ENCODE measurements at regions not wholly inside any gene's neighbourhood (a gene's known extent, or its start where the extent isn't known, plus 50 kb on each side); places are given as distances from the start of the nearest gene placed in this dataset.

GRCh38 chr20:24190905-24191304 lies 202.3 kb upstream of the GGTLC1 start:
- Histone ChIP-seq H3K4me3 (ENCODE audit: low read depth in 1 of 3, low read length in 3 of 3) (no peak overlapping the region), H3K9me3 (ENCODE audit: control insufficient read depth in 2 of 2, insufficient read depth in 1 of 2, low read depth in 1 of 2, low read length in 1 of 2) (no peaks in the 10 kb centered on the region), H3K36me3 (ENCODE audit: control insufficient read depth in 3 of 3, insufficient read depth in 2 of 3, low read depth in 1 of 3, low read length in 3 of 3) (no peaks in the 10 kb centered on the region), H3K27me3 (ENCODE audit: control insufficient read depth in 3 of 3, insufficient read depth in 3 of 3, low read length in 3 of 3) (no peaks in the 10 kb centered on the region), H3K27ac (ENCODE audit: low read depth in 1 of 3, low read length in 2 of 3) (no peak overlapping the region), H3K4me1 (ENCODE audit: control insufficient read depth in 3 of 3, insufficient read depth in 2 of 3, low read depth in 1 of 3, low read length in 2 of 3) (no peaks in the 10 kb centered on the region)
- FAIRE-seq (no peak), DNase-seq (no peak)
- whole genome bisulfite sequencing, 3 donors = 90 to 100% (median 95%) methylated on average over 1 of the region's 1 CpG

- Histone ChIP-seq H3K27ac (ENCODE audit: low read depth in 1 of 3, low read length in 2 of 3) (no peak overlapping the region), H3K27me3 (ENCODE audit: control insufficient read depth in 3 of 3, insufficient read depth in 3 of 3, low read length in 3 of 3) (no peaks in the 10 kb centered on the region), H3K4me1 (ENCODE audit: control insufficient read depth in 3 of 3, insufficient read depth in 2 of 3, low read depth in 1 of 3, low read length in 2 of 3) (no peaks in the 10 kb centered on the region), H3K4me3 (ENCODE audit: low read depth in 1 of 3, low read length in 3 of 3) (no peak overlapping the region), H3K36me3 (ENCODE audit: control insufficient read depth in 3 of 3, insufficient read depth in 2 of 3, low read depth in 1 of 3, low read length in 3 of 3) (no peaks in the 10 kb centered on the region), H3K9me3 (ENCODE audit: control insufficient read depth in 2 of 2, insufficient read depth in 1 of 2, low read depth in 1 of 2, low read length in 1 of 2) (no peaks in the 10 kb centered on the region)
- no peak for FAIRE-seq
- DNase-seq = no peak
These were observed 197.2 kb upstream of the GGTLC1 start for GRCh38 chr20:24185791-24186190.

- no peak overlapping the region for H3K4me3 ChIP-seq (ENCODE audit: low read depth in 1 of 3, low read length in 3 of 3)
- no peak for DNase-seq
- H3K4me1 ChIP-seq (ENCODE audit: control insufficient read depth in 3 of 3, insufficient read depth in 2 of 3, low read depth in 1 of 3, low read length in 2 of 3) = no peaks in the 10 kb centered on the region
- no peak for FAIRE-seq
- H3K27ac ChIP-seq (ENCODE audit: low read depth in 1 of 3, low read length in 2 of 3) = no peak overlapping the region
- H3K27me3 ChIP-seq (ENCODE audit: control insufficient read depth in 3 of 3, insufficient read depth in 3 of 3, low read length in 3 of 3) = no peaks in the 10 kb centered on the region
- H3K9me3 ChIP-seq (ENCODE audit: control insufficient read depth in 2 of 2, insufficient read depth in 1 of 2, low read depth in 1 of 2, low read length in 1 of 2) = no peaks in the 10 kb centered on the region
- no peaks in the 10 kb centered on the region for H3K36me3 ChIP-seq (ENCODE audit: control insufficient read depth in 3 of 3, insufficient read depth in 2 of 3, low read depth in 1 of 3, low read length in 3 of 3)
These were observed 192.6 kb upstream of the GGTLC1 start for GRCh38 chr20:24181151-24181550.

GRCh38 chr20:24169256-24169655 lies 180.7 kb upstream of the GGTLC1 start:
- DNase-seq (no peak), FAIRE-seq (no peak)
- Histone ChIP-seq H3K4me3 (ENCODE audit: low read depth in 1 of 3, low read length in 3 of 3) (no peak overlapping the region), H3K9me3 (ENCODE audit: control insufficient read depth in 2 of 2, insufficient read depth in 1 of 2, low read depth in 1 of 2, low read length in 1 of 2) (no peaks in the 10 kb centered on the region), H3K27ac (ENCODE audit: low read depth in 1 of 3, low read length in 2 of 3) (no peak overlapping the region), H3K36me3 (ENCODE audit: control insufficient read depth in 3 of 3, insufficient read depth in 2 of 3, low read depth in 1 of 3, low read length in 3 of 3) (no peaks in the 10 kb centered on the region), H3K4me1 (ENCODE audit: control insufficient read depth in 3 of 3, insufficient read depth in 2 of 3, low read depth in 1 of 3, low read length in 2 of 3) (no peaks in the 10 kb centered on the region), H3K27me3 (ENCODE audit: control insufficient read depth in 3 of 3, insufficient read depth in 3 of 3, low read length in 3 of 3) (no peaks in the 10 kb centered on the region)
- WGBS, 3 donors = 86 to 95% (median 90%) methylated on average over 1 of the region's 1 CpG

- Histone ChIP-seq H3K36me3 (ENCODE audit: control insufficient read depth in 3 of 3, insufficient read depth in 2 of 3, low read depth in 1 of 3, low read length in 3 of 3) (no peaks in the 10 kb centered on the region), H3K9me3 (ENCODE audit: control insufficient read depth in 2 of 2, insufficient read depth in 1 of 2, low read depth in 1 of 2, low read length in 1 of 2) (no peaks in the 10 kb centered on the region), H3K4me1 (ENCODE audit: control insufficient read depth in 3 of 3, insufficient read depth in 2 of 3, low read depth in 1 of 3, low read length in 2 of 3) (no peaks in the 10 kb centered on the region), H3K27ac (ENCODE audit: low read depth in 1 of 3, low read length in 2 of 3) (no peak overlapping the region), H3K4me3 (ENCODE audit: low read depth in 1 of 3, low read length in 3 of 3) (no peak overlapping the region), H3K27me3 (ENCODE audit: control insufficient read depth in 3 of 3, insufficient read depth in 3 of 3, low read length in 3 of 3) (no peaks in the 10 kb centered on the region)
- FAIRE-seq (no peak), DNase-seq (no peak)
- 56 to 75% (median 57%) methylated on average over 3 of the region's 3 CpGs for WGBS, 3 donors
These were observed 177.8 kb upstream of the GGTLC1 start for GRCh38 chr20:24166412-24166811.

GRCh38 chr20:24166123-24166381 lies 177.5 kb upstream of the GGTLC1 start:
- WGBS, 3 donors = 36 to 63% (median 48%) methylated on average over 4 of the region's 4 CpGs
- no peak for DNase-seq
- Histone ChIP-seq H3K36me3 (ENCODE audit: control insufficient read depth in 3 of 3, insufficient read depth in 2 of 3, low read depth in 1 of 3, low read length in 3 of 3) (no peaks in the 10 kb centered on the region), H3K27ac (ENCODE audit: low read depth in 1 of 3, low read length in 2 of 3) (no peak overlapping the region), H3K4me3 (ENCODE audit: low read depth in 1 of 3, low read length in 3 of 3) (no peak overlapping the region), H3K9me3 (ENCODE audit: control insufficient read depth in 2 of 2, insufficient read depth in 1 of 2, low read depth in 1 of 2, low read length in 1 of 2) (no peaks in the 10 kb centered on the region), H3K27me3 (ENCODE audit: control insufficient read depth in 3 of 3, insufficient read depth in 3 of 3, low read length in 3 of 3) (no peaks in the 10 kb centered on the region), H3K4me1 (ENCODE audit: control insufficient read depth in 3 of 3, insufficient read depth in 2 of 3, low read depth in 1 of 3, low read length in 2 of 3) (no peaks in the 10 kb centered on the region)
- no peak for FAIRE-seq

- no peak for DNase-seq
- H3K4me1 ChIP-seq (ENCODE audit: control insufficient read depth in 3 of 3, insufficient read depth in 2 of 3, low read depth in 1 of 3, low read length in 2 of 3) = no peaks in the 10 kb centered on the region
- no peaks in the 10 kb centered on the region for H3K36me3 ChIP-seq (ENCODE audit: control insufficient read depth in 3 of 3, insufficient read depth in 2 of 3, low read depth in 1 of 3, low read length in 3 of 3)
- WGBS, 3 donors = 61 to 73% (median 70%) methylated on average over 6 of the region's 6 CpGs
- no peaks in the 10 kb centered on the region for H3K27me3 ChIP-seq (ENCODE audit: control insufficient read depth in 3 of 3, insufficient read depth in 3 of 3, low read length in 3 of 3)
- no peak overlapping the region for H3K4me3 ChIP-seq (ENCODE audit: low read depth in 1 of 3, low read length in 3 of 3)
- no peak overlapping the region for H3K27ac ChIP-seq (ENCODE audit: low read depth in 1 of 3, low read length in 2 of 3)
- no peak for FAIRE-seq
- H3K9me3 ChIP-seq (ENCODE audit: control insufficient read depth in 2 of 2, insufficient read depth in 1 of 2, low read depth in 1 of 2, low read length in 1 of 2) = no peaks in the 10 kb centered on the region
These were observed 176.9 kb upstream of the GGTLC1 start for GRCh38 chr20:24165301-24166122.

GRCh38 chr20:24164360-24164759 lies 175.8 kb upstream of the GGTLC1 start:
- Histone ChIP-seq H3K36me3 (ENCODE audit: control insufficient read depth in 3 of 3, insufficient read depth in 2 of 3, low read depth in 1 of 3, low read length in 3 of 3) (no peaks in the 10 kb centered on the region), H3K27me3 (ENCODE audit: control insufficient read depth in 3 of 3, insufficient read depth in 3 of 3, low read length in 3 of 3) (no peaks in the 10 kb centered on the region), H3K4me3 (ENCODE audit: low read depth in 1 of 3, low read length in 3 of 3) (no peak overlapping the region), H3K27ac (ENCODE audit: low read depth in 1 of 3, low read length in 2 of 3) (no peak overlapping the region), H3K9me3 (ENCODE audit: control insufficient read depth in 2 of 2, insufficient read depth in 1 of 2, low read depth in 1 of 2, low read length in 1 of 2) (no peaks in the 10 kb centered on the region), H3K4me1 (ENCODE audit: control insufficient read depth in 3 of 3, insufficient read depth in 2 of 3, low read depth in 1 of 3, low read length in 2 of 3) (no peaks in the 10 kb centered on the region)
- WGBS, 3 donors = 53 to 61% (median 54%) methylated on average over 5 of the region's 5 CpGs
- DNase-seq (no peak), FAIRE-seq (no peak)

- Histone ChIP-seq H3K9me3 (ENCODE audit: control insufficient read depth in 2 of 2, insufficient read depth in 1 of 2, low read depth in 1 of 2, low read length in 1 of 2) (no peaks in the 10 kb centered on the region), H3K36me3 (ENCODE audit: control insufficient read depth in 3 of 3, insufficient read depth in 2 of 3, low read depth in 1 of 3, low read length in 3 of 3) (no peaks in the 10 kb centered on the region), H3K27me3 (ENCODE audit: control insufficient read depth in 3 of 3, insufficient read depth in 3 of 3, low read length in 3 of 3) (no peaks in the 10 kb centered on the region), H3K4me1 (ENCODE audit: control insufficient read depth in 3 of 3, insufficient read depth in 2 of 3, low read depth in 1 of 3, low read length in 2 of 3) (no peaks in the 10 kb centered on the region), H3K27ac (ENCODE audit: low read depth in 1 of 3, low read length in 2 of 3) (no peak overlapping the region), H3K4me3 (ENCODE audit: low read depth in 1 of 3, low read length in 3 of 3) (no peak overlapping the region)
- WGBS, 3 donors = 78 to 86% (median 84%) methylated on average over 2 of the region's 2 CpGs
- FAIRE-seq (no peak), DNase-seq (no peak)
These were observed 174.9 kb upstream of the GGTLC1 start for GRCh38 chr20:24163506-24163905.
